SIG-M5 treated with dmso at 0.1 percent for 504 hours (cell line): ENCODE measurements at regions not wholly inside any gene's neighbourhood (a gene's known extent, or its start where the extent isn't known, plus 50 kb on each side); places are given as distances from the start of the nearest gene placed in this dataset.
A peak's percentile ranks its signal among the peaks of the same experiment; 100 is the strongest.
"Not testable (repeated sequence)": the region's sequence is repeated elsewhere in the genome, so short reads cannot be mapped to it uniquely, and the experiment has no call there.

Experiments
- DNase-seq: peaks from one replicate; lab custom pipeline; 2025; ENCODE audit not compliant: unreplicated experiment; lab: John Stamatoyannopoulos, UW

DNA sequence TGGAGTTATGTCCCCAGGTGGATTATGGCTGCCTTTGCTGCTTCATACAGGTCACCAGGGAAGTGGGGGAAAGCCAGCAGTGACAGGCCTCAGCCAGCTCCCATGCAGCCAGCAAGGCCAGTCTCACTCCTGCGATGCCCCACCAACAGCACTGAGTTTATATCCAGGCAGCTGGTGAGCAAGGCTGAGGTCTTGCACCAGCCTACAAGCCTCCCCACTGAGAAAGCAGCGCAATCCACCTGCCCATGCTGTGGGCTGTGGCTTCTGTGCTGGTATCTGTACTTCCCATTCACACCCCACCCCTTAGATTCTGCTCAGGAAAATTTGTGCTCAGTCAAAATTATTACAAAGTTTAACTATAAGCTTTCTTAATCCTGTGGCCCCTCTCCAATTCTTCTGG, 153.5 kb downstream of the HHIP start:
- DNase-seq: no peak

GRCh38 chr4:144801731-144802130, 155.8 kb downstream of the HHIP start:
- no peak for DNase-seq

GRCh38 chr4:144808034-144808433, 162.1 kb downstream of the HHIP start:
- no peak for DNase-seq

GRCh38 chr4:144809056-144809640, 163.2 kb downstream of the HHIP start:
- DNase-seq: no peak

DNA sequence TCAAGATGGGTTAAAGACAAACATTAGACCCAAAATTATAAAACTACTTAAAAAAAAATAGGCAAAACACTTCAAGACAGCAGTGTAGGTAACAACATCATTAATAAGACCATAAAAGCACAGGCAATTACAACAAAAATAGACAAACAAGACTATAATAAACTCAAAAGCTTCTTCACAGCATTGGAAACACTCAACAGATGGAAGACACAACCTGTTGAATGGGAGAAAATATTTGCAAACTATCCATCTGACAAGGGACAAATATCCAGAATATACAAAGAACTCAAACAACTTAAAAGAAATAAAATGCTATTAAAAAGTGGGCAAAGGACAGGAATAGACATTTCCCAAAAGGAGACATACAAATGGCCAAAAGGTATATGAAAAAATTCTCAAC, 170.7 kb downstream of the HHIP start:
- no peak for DNase-seq

DNA sequence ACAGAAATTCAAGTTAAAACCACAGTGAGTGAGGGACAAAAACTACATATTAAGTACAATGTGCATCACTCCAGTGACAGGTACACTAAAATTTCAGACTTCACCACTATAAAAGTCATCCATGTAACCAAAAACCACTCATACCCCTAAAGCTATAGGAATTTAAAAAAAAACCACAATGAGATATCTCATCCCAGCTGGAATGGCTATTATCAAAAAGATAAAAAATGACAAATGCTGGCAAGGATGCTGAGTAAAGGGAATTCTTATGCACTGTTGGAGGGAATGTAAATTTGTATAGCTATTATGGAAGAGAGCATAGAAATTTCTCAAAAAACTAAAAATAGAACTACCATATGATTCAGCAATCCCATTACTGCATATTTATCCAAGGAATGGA, 171.1 kb downstream of the HHIP start:
- no peak for DNase-seq

GRCh38 chr4:144818136-144818535, 172.2 kb downstream of the HHIP start:
- DNase-seq: peak; percentile 17

DNA sequence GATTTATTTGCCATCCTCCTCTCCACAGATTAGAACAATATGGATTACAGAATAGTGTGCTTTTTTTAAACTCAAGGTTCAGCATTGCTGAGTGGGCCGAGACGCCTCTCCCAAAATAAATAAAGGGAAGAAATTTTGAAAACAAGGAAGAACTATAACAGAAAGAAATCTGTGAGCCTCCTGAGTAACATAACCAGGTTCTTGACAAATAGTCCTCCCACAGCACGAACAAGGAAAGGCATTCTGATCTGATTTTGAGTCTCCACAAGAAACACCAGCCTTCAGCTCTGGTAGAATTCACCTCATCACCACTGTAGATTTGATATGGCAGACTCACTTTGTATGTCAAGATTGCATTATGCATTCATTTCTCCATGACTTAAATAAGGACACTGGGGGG, 173.6 kb downstream of the HHIP start:
- no peak for DNase-seq

DNA sequence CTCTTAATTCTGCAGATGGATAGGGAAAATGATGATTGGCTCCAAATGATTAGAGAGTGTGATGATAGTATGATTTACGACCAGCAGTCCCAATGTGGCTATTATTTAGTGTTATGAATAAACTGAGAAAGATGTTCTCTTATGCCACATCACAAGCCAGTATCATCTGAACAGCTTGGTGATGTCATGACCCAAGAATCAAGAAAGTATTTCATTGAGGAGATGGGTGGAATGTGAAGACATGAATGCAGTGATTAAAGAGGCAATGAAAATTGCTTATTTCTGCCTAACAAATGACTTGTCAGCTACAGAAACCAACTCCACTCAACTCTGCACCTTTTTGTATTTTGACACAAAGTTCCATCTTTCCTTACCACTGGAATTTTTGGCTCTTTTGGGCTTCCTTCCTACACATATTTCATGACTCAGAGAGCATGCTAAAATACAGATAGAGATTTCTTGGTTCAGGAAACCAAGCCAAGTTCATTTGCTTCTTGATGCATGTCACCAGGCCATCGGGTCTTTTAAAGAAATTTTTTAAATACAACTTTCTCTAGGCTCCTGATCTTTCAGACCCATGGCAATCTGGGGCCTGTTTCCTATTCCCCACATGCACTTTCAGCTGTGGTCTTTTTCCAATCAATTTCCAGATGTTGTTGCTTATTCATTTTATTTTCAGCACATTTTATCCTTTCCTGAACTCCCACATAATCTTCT, 174.2 kb downstream of the HHIP start:
- DNase-seq: no peak

- DNase-seq: no peak
These were observed 174.8 kb downstream of the HHIP start for GRCh38 chr4:144820728-144821085.

GRCh38 chr4:144831971-144832370, 186.0 kb downstream of the HHIP start:
- DNase-seq: no peak

DNA sequence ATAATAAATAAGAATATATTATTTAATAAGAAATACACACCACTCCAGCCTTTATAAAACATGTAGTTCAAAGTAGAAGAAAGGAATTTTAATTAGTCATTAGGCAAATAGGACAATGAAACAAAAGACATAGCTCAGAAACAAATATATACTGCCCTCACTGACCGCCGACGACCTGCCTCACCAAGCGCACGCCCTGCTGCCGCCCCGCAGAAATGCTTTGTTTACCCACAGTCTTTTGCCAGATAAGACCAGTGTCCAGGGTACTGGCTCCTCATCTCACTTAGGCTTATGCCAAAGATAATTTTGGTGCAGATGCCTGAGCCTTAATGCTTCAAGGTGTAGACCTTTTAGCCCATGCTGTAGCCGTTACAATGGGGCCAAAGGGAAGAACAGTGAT, 199.5 kb downstream of the HHIP start:
- no peak for DNase-seq

DNA sequence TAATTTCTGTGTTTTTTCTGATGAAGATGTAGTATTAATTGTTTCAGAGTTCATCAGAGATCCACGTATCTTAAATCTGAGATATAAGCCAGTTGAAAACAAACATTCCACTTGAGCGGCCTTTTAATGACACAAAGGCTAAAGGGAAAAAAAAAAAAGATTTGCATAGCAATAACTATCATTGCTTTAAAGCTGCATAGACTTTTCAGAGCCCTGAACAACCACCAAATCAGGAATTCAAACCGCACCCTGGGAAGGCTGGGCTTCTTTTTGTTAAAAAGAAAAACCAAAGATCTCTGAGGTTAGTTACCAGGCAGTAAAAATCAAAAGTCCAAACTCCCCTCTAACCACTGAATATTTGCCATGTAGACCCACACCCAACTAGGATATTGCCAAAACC, 206.0 kb downstream of the HHIP start:
- no peak for DNase-seq

DNA sequence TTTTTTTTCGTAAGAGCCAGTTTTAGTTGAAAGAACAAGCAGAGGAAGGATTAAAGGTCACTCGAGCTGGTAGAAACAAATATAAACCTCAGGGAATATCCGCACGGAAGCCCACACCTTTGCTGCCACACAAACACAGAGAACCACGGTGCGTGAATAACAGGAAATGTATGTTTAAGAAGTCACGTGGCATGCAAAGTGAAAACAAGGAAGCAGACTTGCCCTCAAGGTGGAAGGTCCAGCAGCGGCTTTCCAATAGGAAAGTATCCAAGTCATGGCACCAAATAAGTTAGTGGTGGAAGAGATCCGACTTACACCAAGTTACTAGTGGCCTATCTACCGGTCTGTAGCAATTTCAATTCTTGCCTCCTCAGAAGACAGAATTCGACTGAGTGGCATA, 215.5 kb downstream of the HHIP start:
- no peak for DNase-seq

DNA sequence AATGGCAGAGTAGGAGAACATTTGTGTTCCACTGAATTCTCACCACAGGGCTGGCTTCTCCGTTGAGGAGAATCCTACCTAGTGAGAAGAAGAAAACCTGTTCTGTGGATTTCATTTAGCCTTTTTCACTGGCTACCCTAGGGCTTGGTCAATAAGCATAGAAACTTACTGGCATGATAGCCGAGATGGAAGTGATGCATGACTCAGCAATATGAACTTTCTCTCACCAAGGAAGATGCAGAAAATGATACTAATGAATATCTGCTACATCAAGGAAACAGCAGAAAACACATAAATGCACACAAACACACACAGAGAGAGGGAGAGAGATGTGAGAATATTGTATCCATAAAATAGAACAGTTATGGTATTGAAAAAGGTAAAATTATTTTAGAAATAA, 216.3 kb downstream of the HHIP start:
- DNase-seq: no peak

DNA sequence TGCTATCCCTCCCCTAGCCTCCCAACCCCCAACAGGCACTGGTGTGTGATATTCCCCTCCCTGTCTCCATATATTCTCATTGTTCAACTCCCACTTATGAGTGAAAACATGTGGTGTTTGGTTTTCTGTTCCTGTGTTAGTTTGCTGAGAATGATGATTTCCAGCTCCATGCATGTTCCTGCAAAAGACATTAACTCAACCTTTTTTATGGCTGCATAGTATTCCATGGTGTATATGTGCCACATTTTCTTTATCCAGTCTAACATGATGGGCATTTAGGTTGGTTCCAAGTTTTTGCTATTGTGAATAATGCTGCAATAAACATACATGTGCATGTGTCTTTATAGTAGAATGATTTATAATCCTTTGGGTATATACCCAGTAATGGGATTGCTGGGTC, 218.9 kb downstream of the HHIP start:
- DNase-seq: not testable (repeated sequence)

DNA sequence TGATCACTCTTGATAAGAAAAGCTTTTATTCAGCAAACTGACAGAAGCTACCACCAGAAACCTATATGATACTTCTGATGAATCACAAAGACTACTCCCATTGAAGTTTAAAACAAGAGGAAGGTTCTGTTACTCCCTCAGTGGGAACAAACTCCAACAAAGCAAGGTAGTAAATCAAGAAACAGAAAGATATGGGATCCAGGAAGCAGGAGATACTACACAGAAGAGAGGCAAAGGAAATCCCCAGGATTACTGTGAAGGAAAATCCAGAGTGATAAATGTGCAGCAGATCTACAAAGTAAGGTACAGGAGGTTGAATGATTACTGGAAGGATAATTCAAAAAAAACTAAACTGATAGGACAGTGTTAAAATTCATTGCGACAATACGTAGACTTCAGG, 222.4 kb downstream of the HHIP start:
- no peak for DNase-seq

- DNase-seq: no peak
These were observed 225.3 kb downstream of the ANAPC10 start for GRCh38 chr4:144872508-144873225.

GRCh38 chr4:144873226-144873990, 224.6 kb downstream of the ANAPC10 start:
- DNase-seq: no peak

GRCh38 chr4:144894573-144894972, 203.4 kb downstream of the ANAPC10 start:
- DNase-seq: peak; percentile 58

DNA sequence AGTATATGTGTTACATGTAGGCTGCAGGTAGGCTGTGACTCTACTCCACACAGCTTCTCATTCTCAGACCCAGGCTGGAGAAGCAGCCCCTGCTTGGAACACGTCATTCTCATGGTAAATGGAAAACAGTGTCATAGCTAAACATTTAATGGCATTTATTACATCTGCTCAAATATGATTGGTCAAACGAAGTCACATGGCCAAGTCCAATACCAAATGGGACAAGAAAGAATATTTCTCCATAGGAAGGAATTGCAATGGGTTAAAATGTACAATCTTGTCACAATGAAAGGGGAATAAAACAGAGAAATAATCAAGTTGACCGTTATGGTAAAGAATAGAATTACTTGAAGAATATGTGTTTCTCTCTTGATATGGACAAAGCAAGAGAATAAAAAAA, 198.6 kb downstream of the ANAPC10 start:
- no peak for DNase-seq

- no peak for DNase-seq
These were observed 196.9 kb downstream of the ANAPC10 start for GRCh38 chr4:144901141-144901540.
